VCaP (cell line): ENCODE measurements at regions not wholly inside any gene's neighbourhood (a gene's known extent, or its start where the extent isn't known, plus 50 kb on each side); places are given as distances from the start of the nearest gene placed in this dataset.

Experiments used
- H3K27ac ChIP-seq: fragments of 450-650 bp; 2 replicates; pipeline ENCODE4 v1.5.1; 2017
- TF ChIP-seq, protein P1 (sequence below): fragments of 450-650 bp; conservative IDR thresholded peaks from 2 replicates; pipeline ENCODE4 v1.5.1; 2017; ENCODE audit warnings: mild to moderate bottlenecking, moderate library complexity

GRCh38 chr13:38415233-38415632, 65.6 kb downstream of the UFM1 start:
- H3K27ac ChIP-seq = no peak overlapping the region
- TF ChIP-seq, protein P1, sequence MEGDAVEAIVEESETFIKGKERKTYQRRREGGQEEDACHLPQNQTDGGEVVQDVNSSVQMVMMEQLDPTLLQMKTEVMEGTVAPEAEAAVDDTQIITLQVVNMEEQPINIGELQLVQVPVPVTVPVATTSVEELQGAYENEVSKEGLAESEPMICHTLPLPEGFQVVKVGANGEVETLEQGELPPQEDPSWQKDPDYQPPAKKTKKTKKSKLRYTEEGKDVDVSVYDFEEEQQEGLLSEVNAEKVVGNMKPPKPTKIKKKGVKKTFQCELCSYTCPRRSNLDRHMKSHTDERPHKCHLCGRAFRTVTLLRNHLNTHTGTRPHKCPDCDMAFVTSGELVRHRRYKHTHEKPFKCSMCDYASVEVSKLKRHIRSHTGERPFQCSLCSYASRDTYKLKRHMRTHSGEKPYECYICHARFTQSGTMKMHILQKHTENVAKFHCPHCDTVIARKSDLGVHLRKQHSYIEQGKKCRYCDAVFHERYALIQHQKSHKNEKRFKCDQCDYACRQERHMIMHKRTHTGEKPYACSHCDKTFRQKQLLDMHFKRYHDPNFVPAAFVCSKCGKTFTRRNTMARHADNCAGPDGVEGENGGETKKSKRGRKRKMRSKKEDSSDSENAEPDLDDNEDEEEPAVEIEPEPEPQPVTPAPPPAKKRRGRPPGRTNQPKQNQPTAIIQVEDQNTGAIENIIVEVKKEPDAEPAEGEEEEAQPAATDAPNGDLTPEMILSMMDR = no peak

DNA sequence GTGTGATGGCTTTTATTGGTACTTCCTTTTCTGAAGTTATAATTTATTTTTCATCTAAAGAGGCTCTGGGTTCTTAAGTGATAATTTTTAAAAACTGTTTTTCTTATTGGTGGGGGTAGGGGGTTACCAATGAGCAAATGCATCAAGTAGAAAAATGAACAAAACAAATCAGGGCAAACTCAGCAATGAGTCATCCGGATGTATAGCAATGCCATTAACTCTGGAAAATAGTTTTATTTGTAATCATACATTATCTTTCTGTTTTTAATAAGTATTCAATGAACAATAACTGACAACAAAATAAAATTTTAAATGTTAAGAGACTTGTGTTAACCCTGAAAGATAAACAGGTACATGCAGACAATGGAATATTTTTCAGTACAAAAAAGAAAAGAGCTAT, 67.6 kb downstream of the UFM1 start:
- TF ChIP-seq, protein P1 = no peak
- H3K27ac ChIP-seq = no peak overlapping the region

DNA sequence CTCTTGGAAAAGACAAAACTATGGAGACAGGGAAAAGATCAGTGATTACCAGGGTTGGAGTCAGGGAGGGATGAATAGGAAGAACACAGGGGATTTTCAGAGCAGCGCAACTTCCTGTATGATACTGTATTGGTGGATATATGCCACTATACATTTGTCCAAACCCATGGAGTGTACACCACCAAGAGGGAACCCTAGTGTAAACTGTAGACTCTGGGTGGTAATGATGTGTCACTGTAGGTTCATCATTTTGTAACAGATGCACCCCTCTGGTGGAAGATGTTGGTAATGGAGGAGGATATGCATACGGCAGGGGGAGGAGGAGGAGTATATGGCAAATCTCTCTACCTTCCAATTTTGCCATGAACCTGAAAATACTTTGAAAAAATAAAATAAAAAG, 68.1 kb downstream of the UFM1 start:
- no peak overlapping the region for H3K27ac ChIP-seq

GRCh38 chr13:38418286-38418685, 68.6 kb downstream of the UFM1 start:
- TF ChIP-seq, protein P1 = no peak
- no peak overlapping the region for H3K27ac ChIP-seq

More for the DNA sequence above, 68.1 kb downstream of the UFM1 start:
- TF ChIP-seq, protein P1 = peak; percentile 61

- no peak overlapping the region for H3K27ac ChIP-seq
- TF ChIP-seq, protein P1 = no peak
These were observed 69.7 kb downstream of the UFM1 start for GRCh38 chr13:38419312-38419873.

DNA sequence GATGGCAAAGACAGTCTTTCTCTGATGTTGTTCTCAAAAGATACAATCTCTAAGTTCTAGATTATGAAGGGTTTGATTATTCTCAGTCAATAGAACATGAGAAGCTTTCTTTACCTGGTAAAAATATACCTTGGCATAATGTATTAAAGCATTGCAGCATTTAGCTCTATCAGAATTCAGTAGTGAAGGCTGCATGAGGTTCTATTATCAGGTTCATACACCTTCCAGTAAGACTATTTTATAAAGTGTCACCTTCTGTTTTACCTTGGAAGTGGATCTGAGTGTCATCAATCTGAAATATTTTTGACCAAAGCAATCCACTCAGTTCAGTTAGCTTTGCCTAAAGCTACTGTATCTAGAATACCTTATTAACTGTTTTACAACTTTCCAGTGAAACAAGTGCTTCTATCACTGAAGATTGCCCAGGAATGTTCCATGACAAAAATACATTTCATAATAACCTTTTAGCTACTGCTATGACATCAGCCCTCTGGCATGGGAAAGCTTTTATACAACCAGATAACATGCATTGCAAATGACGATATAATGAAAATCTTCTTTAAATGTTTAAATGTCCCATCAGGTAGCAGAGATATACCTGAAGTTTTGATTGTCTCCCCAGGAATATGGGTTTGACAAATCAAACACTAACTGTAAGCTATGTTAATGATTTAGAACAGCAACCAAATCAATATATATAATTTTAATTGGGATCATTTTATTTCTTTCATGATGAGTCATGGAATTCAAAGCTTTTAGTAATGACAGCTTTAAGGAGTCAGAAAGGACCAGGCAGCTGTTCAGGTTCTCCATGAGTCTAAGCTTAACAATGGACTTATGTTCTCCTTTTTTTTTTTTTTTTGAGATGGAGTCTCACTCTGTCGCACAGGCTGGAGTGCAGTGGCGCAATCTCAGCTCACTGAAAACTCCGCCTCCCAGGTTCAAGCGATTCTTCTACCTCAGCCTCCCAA, 72.2 kb downstream of the UFM1 start:
- TF ChIP-seq, protein P1 = no peak

DNA sequence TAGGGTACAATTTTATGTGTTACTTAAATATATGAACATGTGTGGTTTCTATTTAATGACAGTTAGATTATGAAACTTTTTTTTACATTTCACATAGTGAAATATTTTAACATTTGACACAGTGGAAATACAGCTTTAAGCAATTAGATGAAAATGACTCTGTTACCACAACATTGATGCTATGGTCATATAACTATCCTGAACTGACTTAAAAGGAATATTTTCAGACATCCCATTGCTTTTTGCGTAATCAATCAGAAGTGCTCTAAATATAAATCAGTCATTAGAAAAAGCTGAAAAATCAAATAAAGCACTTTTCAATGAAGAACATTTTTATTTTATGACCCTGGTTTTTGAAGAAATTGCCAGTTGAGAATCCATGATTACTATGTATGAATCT, 80.3 kb downstream of the UFM1 start:
- no peak overlapping the region for H3K27ac ChIP-seq
- TF ChIP-seq, protein P1 = no peak

More for the DNA sequence above, 72.2 kb downstream of the UFM1 start:
- no peak overlapping the region for H3K27ac ChIP-seq
